ENCODE measurements at regions not wholly inside any gene's neighbourhood (a gene's known extent, or its start where the extent isn't known, plus 50 kb on each side); places are given as distances from the start of the nearest gene placed in this dataset.

DNA sequence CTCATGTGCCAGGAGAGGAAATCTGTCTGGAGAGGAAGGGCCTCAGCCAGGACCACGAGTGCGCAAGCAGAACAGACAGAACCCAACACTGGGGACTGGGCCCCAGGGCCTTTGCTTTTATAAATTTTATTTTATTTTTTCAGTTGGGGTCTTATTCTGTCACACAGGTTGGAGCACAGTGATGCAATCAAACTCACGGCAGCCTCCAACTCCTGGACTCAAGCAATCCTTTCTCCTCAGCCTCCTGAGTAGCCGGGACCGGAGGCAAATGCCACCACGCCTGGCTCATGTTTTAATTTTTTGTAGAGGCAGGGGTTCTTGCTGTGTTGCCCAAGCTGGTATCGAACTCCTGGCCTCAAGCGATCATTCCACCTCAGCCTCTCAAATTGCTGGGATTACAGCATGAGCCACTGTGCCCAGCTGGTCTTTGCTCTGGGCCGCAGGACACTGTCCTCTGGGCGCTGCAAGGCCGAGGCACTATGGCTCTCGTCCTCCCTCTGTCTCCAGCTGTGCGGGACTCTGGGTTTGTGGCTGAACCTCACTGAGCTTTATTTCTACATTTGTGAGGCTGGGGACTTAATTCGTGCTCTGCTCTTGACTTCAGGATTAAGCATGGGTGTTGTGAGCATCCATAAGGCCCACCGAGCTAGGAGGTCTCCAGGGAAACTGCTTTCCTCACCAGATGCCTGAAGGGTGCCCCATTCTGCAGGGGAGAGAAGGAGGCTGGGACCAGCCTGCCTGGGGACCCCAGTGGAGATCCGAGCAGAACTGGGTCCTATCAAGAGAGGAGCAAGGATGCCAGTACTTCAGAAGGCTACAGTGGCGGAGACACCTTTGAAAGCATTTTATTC lies 144.2 kb upstream of the VSTM2B start:
- no peak overlapping the region for H3K27ac ChIP-seq
- no peaks in the 10 kb centered on the region for H3K4me1 ChIP-seq
- H3K4me3 ChIP-seq, result no peak overlapping the region
- H3K27me3 ChIP-seq, result peaks cover 41% of the 10 kb centered on the region
- no peaks in the 10 kb centered on the region for H3K9me3 ChIP-seq
- WGBS, 2 donors (ENCODE audit: low coverage in 1 of 2), result 77 to 90% methylated on average over 5 to 13 of the region's 17 CpGs
- ATAC-seq, result no peak
- no peaks in the 10 kb centered on the region for H3K36me3 ChIP-seq
- TF ChIP-seq EP300 (IDR thresholded peaks at IDR 0.05) (no peak), POLR2A (IDR thresholded peaks at IDR 0.05) (no peak), POLR2AphosphoS5 (IDR thresholded peaks at IDR 0.05) (no peak)
- TF ChIP-seq, protein P1, sequence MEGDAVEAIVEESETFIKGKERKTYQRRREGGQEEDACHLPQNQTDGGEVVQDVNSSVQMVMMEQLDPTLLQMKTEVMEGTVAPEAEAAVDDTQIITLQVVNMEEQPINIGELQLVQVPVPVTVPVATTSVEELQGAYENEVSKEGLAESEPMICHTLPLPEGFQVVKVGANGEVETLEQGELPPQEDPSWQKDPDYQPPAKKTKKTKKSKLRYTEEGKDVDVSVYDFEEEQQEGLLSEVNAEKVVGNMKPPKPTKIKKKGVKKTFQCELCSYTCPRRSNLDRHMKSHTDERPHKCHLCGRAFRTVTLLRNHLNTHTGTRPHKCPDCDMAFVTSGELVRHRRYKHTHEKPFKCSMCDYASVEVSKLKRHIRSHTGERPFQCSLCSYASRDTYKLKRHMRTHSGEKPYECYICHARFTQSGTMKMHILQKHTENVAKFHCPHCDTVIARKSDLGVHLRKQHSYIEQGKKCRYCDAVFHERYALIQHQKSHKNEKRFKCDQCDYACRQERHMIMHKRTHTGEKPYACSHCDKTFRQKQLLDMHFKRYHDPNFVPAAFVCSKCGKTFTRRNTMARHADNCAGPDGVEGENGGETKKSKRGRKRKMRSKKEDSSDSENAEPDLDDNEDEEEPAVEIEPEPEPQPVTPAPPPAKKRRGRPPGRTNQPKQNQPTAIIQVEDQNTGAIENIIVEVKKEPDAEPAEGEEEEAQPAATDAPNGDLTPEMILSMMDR (IDR thresholded peaks at IDR 0.05), result no peak

DNA sequence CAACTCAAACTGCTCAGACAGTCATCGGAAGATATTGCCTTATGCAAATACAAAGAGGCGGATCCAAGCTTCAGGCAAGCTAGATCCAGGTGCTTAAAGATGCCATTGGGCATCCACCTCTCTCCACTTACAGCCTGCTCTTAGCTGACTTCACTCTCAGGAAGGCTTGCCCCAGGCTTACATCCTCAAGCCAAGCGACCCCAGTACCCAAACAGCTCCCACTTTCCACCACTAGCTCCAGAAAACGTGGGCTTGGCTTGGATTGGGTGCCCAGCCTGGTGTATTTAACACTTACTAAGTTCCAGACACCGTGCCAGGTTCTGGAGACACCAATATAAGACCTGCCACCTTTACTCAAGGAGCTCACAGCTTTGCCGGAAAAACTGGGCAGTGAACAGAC lies 142.1 kb upstream of the VSTM2B start:
- 71 to 87% methylated on average over 3 to 4 of the region's 6 CpGs for whole genome bisulfite sequencing, 2 donors (ENCODE audit: low coverage in 1 of 2)
- ATAC-seq, result no peak
- H3K36me3 ChIP-seq, result no peaks in the 10 kb centered on the region

DNA sequence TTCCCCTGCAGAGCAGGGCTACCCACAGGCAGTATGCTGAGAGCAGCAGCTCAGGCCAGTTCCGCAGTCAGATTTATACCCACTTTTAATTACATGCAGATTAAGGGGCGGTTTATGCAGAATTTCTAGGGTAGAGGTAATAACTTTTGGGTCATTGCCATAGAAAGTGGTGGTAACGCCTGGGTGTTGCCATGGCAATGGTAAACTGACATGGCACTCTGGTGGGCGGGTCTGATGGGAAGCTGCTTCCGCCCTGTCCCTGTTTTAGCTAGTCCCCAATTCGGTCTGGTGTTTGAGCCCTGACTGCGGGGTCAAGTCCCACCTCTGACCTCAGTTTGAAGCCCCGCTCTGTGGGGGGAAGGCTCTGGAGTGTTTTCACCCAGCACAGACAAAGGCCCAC lies 141.1 kb upstream of the VSTM2B start:
- no peaks in the 10 kb centered on the region for H3K4me1 ChIP-seq
- no peak for ATAC-seq
- H3K27ac ChIP-seq, result no peak overlapping the region
- peaks cover 40% of the 10 kb centered on the region for H3K27me3 ChIP-seq
- no peaks in the 10 kb centered on the region for H3K36me3 ChIP-seq
- WGBS, 2 donors (ENCODE audit: low coverage in 1 of 2), result 59% methylated on average over 4 of the region's 8 CpGs; no CpG with 5 or more reads in 1 of the 2 donors
- H3K4me3 ChIP-seq, result no peak overlapping the region
- peaks cover 0 to 3% (median 0%) of the 10 kb centered on the region in 3 donors for H3K9me3 ChIP-seq
- TF ChIP-seq, protein P1 (IDR thresholded peaks at IDR 0.05), result no peak
- TF ChIP-seq POLR2A (IDR thresholded peaks at IDR 0.05) (no peak), POLR2AphosphoS5 (IDR thresholded peaks at IDR 0.05) (no peak), EP300 (IDR thresholded peaks at IDR 0.05) (no peak)

More for the DNA sequence above, 142.1 kb upstream of the VSTM2B start:
- Histone ChIP-seq H3K27ac (no peak overlapping the region), H3K4me3 (no peak overlapping the region), H3K9me3 (no peaks in the 10 kb centered on the region), H3K4me1 (no peaks in the 10 kb centered on the region), H3K27me3 (peaks cover 45% of the 10 kb centered on the region)
- no peak for TF ChIP-seq EP300 (IDR thresholded peaks at IDR 0.05)
- TF ChIP-seq, protein P1 (IDR thresholded peaks at IDR 0.05), result no peak

DNA sequence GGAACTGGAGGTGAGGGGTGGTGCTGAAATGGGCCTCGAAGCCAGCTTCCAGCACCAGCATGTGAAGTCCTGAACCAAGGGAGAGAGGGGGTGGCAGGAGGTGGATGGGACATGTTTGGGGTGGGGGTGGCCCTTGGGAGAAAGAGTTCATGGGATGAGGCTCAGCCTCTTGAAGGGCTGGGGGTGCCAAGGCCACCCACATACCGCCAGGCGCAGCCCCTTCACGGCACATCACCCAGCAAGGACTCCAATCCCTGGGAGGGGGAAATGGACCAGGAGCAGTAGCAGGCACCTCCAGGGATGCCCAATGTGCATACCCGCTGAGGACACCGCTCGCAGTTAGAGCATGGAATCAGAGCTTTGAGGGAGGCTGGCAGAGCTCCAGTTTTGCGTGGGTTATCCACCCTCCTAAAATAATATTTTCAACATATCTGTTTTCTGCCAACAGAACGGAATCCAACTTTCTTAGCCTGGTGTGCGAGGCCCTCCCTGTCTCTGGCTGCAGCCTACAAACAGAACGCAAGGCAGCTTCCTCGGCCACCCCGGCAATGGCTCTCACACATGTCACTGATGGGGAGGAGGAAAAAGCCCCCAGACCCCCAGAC lies 140.5 kb upstream of the VSTM2B start:
- no peak for ATAC-seq
- Histone ChIP-seq H3K36me3 (no peaks in the 10 kb centered on the region), H3K9me3 (peaks cover 0 to 6% (median 0%) of the 10 kb centered on the region in 3 donors), H3K27me3 (peaks cover 35% of the 10 kb centered on the region), H3K27ac (no peak overlapping the region), H3K4me3 (no peak overlapping the region), H3K4me1 (no peaks in the 10 kb centered on the region)
- TF ChIP-seq POLR2A (IDR thresholded peaks at IDR 0.05), result no peak
- WGBS, 2 donors (ENCODE audit: low coverage in 1 of 2), result 40 to 48% methylated on average over 6 to 9 of the region's 13 CpGs

DNA sequence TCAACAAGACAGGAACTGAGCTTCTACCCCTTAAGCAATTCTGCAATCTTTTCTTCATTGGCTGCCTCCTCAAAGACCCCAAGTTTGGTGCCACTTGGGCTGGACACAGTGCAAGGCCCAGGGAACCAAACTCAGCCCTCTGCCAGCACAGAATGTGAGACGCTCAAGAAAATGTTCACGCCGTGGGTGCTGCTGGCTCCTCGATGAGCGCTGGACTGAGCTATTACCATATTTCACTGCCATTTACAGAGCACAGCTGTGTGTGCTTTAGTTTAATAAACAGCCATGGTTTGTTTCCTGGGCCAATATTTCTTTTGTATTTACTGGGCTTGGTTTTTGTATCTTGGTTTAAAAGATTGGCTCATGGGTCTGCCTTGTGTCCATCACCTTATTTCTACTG lies 138.8 kb upstream of the VSTM2B start:
- Histone ChIP-seq H3K4me3 (no peak overlapping the region), H3K4me1 (no peaks in the 10 kb centered on the region), H3K27ac (no peak overlapping the region), H3K36me3 (no peaks in the 10 kb centered on the region), H3K27me3 (peaks cover 23% of the 10 kb centered on the region), H3K9me3 (peaks cover 0 to 19% (median 0%) of the 10 kb centered on the region in 3 donors)
- WGBS, 2 donors (ENCODE audit: low coverage in 1 of 2), result 53% methylated on average over 4 of the region's 5 CpGs; no CpG with 5 or more reads in 1 of the 2 donors
- ATAC-seq, result no peak
- TF ChIP-seq POLR2AphosphoS5 (IDR thresholded peaks at IDR 0.05) (no peak), POLR2A (IDR thresholded peaks at IDR 0.05) (no peak), EP300 (IDR thresholded peaks at IDR 0.05) (no peak)
- TF ChIP-seq, protein P1 (IDR thresholded peaks at IDR 0.05), result no peak
